NOMO-1 (cell line): ENCODE measurements at regions not wholly inside any gene's neighbourhood (a gene's known extent, or its start where the extent isn't known, plus 50 kb on each side); places are given as distances from the start of the nearest gene placed in this dataset.
"Not testable (repeated sequence)": the region's sequence is repeated elsewhere in the genome, so short reads cannot be mapped to it uniquely, and the experiment has no call there.

Source experiments
- DNase-seq, 2 experiments: peaks; one replicate each; lab custom pipeline; 2025; ENCODE audit not compliant: unreplicated experiment in 2 of 2; lab: John Stamatoyannopoulos, UW

GRCh38 chr5:19104948-19105347 is 883.1 kb downstream of the CDH18 start:
- no peak for DNase-seq

GRCh38 chr5:19122923-19123322 is 865.1 kb downstream of the CDH18 start:
- no peak for DNase-seq

- DNase-seq, result no peak
These were observed 861.9 kb downstream of the CDH18 start for GRCh38 chr5:19125956-19126713.

GRCh38 chr5:19140276-19140675 is 847.7 kb downstream of the CDH18 start:
- DNase-seq, result no peak

GRCh38 chr5:19141937-19142524 is 846.0 kb downstream of the CDH18 start:
- DNase-seq, result not testable (repeated sequence)

- DNase-seq, result not testable (repeated sequence)
These were observed 845.1 kb downstream of the CDH18 start for GRCh38 chr5:19142713-19143414.

GRCh38 chr5:19143935-19144334 is 844.1 kb downstream of the CDH18 start:
- DNase-seq, result no peak

- no peak for DNase-seq
These were observed 818.6 kb downstream of the CDH18 start for GRCh38 chr5:19169426-19169825.

- DNase-seq, result no peak
These were observed 815.0 kb downstream of the CDH18 start for GRCh38 chr5:19172926-19173470.

- DNase-seq, result no peak
These were observed 812.0 kb downstream of the CDH18 start for GRCh38 chr5:19175776-19176570.

GRCh38 chr5:19179571-19179970 is 808.4 kb downstream of the CDH18 start:
- DNase-seq, result no peak

GRCh38 chr5:19189176-19189575 is 798.8 kb downstream of the CDH18 start:
- no peak for DNase-seq

- DNase-seq, result no peak
These were observed 794.4 kb downstream of the CDH18 start for GRCh38 chr5:19193631-19194030.

- DNase-seq, result no peak
These were observed 791.4 kb downstream of the CDH18 start for GRCh38 chr5:19196631-19197030.

- no peak for DNase-seq
These were observed 787.7 kb downstream of the CDH18 start for GRCh38 chr5:19200251-19200650.

GRCh38 chr5:19208397-19208796 is 779.6 kb downstream of the CDH18 start:
- no peak for DNase-seq

- DNase-seq, result no peak
These were observed 777.1 kb downstream of the CDH18 start for GRCh38 chr5:19210886-19211285.

- no peak for DNase-seq
These were observed 758.7 kb downstream of the CDH18 start for GRCh38 chr5:19229179-19229835.

- DNase-seq, result no peak
These were observed 754.4 kb downstream of the CDH18 start for GRCh38 chr5:19233573-19233972.

GRCh38 chr5:19235101-19235584 is 752.9 kb downstream of the CDH18 start:
- no peak for DNase-seq
